Small intestine (tissue), 7 donors: ENCODE measurements at regions not wholly inside any gene's neighbourhood (a gene's known extent, or its start where the extent isn't known, plus 50 kb on each side); places are given as distances from the start of the nearest gene placed in this dataset.
A peak's percentile ranks its signal among the peaks of the same experiment; 100 is the strongest.

Experiments
- DNase-seq, 2 donors: peaks; one replicate each; pipeline versions ENCODE4 v3.0.0 to v3.0.0-alpha.2; 2013
- FAIRE-seq: peaks from 2 replicates; lab custom pipeline; 2012; peaks lifted over from hg19 to GRCh38; lab: Jason Lieb, UNC
- H3K27ac ChIP-seq, 3 donors: one replicate each; pipeline ENCODE4 v1.5.1; 2013; ENCODE audit warnings: low read length in 2 of 3, mild to moderate bottlenecking in 2 of 3, control low read depth in 1 of 3, inconsistent platforms in 1 of 3, low read depth in 1 of 3, moderate library complexity in 1 of 3
- H3K27me3 ChIP-seq, 3 donors: one replicate each; pipeline ENCODE4 v1.6.1; 2013; ENCODE audit warnings: low read length in 3 of 3, inconsistent platforms in 1 of 3; ENCODE audit not compliant: control insufficient read depth in 3 of 3, insufficient read depth in 3 of 3
- H3K36me3 ChIP-seq, 3 donors: one replicate each; pipeline ENCODE4 v1.6.1; 2013; ENCODE audit warnings: low read length in 3 of 3, inconsistent platforms in 1 of 3, low read depth in 1 of 3, mild to moderate bottlenecking in 1 of 3, moderate library complexity in 1 of 3; ENCODE audit not compliant: control insufficient read depth in 3 of 3, insufficient read depth in 2 of 3
- H3K4me1 ChIP-seq, 3 donors: one replicate each; pipeline ENCODE4 v1.6.1; 2013; ENCODE audit warnings: low read length in 2 of 3, inconsistent platforms in 1 of 3, low read depth in 1 of 3, mild to moderate bottlenecking in 1 of 3, moderate library complexity in 1 of 3; ENCODE audit not compliant: control insufficient read depth in 3 of 3, insufficient read depth in 2 of 3
- H3K4me3 ChIP-seq, 3 donors: one replicate each; pipeline ENCODE4 v1.5.1; 2013; ENCODE audit warnings: low read length in 3 of 3, control low read depth in 1 of 3, inconsistent platforms in 1 of 3, low read depth in 1 of 3, mild to moderate bottlenecking in 1 of 3, moderate library complexity in 1 of 3
- H3K9me3 ChIP-seq, 2 donors: one replicate each; pipeline ENCODE4 v1.6.1; 2013; ENCODE audit warnings: low read depth in 1 of 2, low read length in 1 of 2; ENCODE audit not compliant: control insufficient read depth in 2 of 2, insufficient read depth in 1 of 2
- WGBS, 3 donors: extraction: QIAGEN DNeasy Blood & Tissue Kit; methylation state at CpG; one replicate each; pipeline ENCODE4 v1.1.7; 2013; 5-methylcytosine and 5-hydroxymethylcytosine counted together
- donor health status: healthy with polysubstance abuse.
- donor health status: control.
- donor health status: control.
- donor health status: Bipolar disorder and iron deficiency.
- donor health status: healthy.

GRCh38 chr15:70311821-70312220 lies 214.1 kb upstream of the TLE3 start:
- H3K36me3 ChIP-seq = no peaks in the 10 kb centered on the region
- H3K4me3 ChIP-seq = no peak overlapping the region
- no peaks in the 10 kb centered on the region for H3K9me3 ChIP-seq
- FAIRE-seq (no peak), DNase-seq (no peak)
- no peak overlapping the region for H3K27ac ChIP-seq
- WGBS, 3 donors = 42 to 65% (median 47%) methylated on average over 1 of the region's 1 CpG
- peaks cover 0 to 8% (median 0%) of the 10 kb centered on the region in 3 donors for H3K27me3 ChIP-seq
- H3K4me1 ChIP-seq = peaks cover 0 to 5% (median 0%) of the 10 kb centered on the region in 3 donors

GRCh38 chr15:70309716-70310115 lies 212.0 kb upstream of the TLE3 start:
- FAIRE-seq (no peak), DNase-seq (no peak)
- H3K4me1 ChIP-seq = peaks cover 0 to 5% (median 0%) of the 10 kb centered on the region in 3 donors
- no peak overlapping the region for H3K27ac ChIP-seq
- no peaks in the 10 kb centered on the region for H3K36me3 ChIP-seq
- peaks cover 0 to 8% (median 0%) of the 10 kb centered on the region in 3 donors for H3K27me3 ChIP-seq
- no peak overlapping the region for H3K4me3 ChIP-seq
- 44 to 49% (median 47%) methylated on average over 4 of the region's 4 CpGs for WGBS, 3 donors
- H3K9me3 ChIP-seq = peaks cover 0 to 2% of the 10 kb centered on the region in 2 donors

GRCh38 chr15:70308735-70309434 lies 211.2 kb upstream of the TLE3 start:
- DNase-seq = no peak
- H3K4me1 ChIP-seq = peaks cover 0 to 5% (median 0%) of the 10 kb centered on the region in 3 donors
- peaks cover 0 to 8% (median 0%) of the 10 kb centered on the region in 3 donors for H3K27me3 ChIP-seq
- no peak for FAIRE-seq
- no peak overlapping the region for H3K27ac ChIP-seq
- 89 to 94% (median 91%) methylated on average over 9 of the region's 9 CpGs for WGBS, 3 donors
- peaks cover 0 to 7% of the 10 kb centered on the region in 2 donors for H3K9me3 ChIP-seq
- H3K4me3 ChIP-seq = no peak overlapping the region
- no peaks in the 10 kb centered on the region for H3K36me3 ChIP-seq

GRCh38 chr15:70308011-70308734 lies 210.5 kb upstream of the TLE3 start:
- Histone ChIP-seq H3K4me3 (no peak overlapping the region), H3K9me3 (peaks cover 0 to 7% of the 10 kb centered on the region in 2 donors), H3K36me3 (no peaks in the 10 kb centered on the region), H3K27me3 (peaks cover 0 to 8% (median 0%) of the 10 kb centered on the region in 3 donors), H3K27ac (no peak overlapping the region), H3K4me1 (peaks cover 0 to 5% (median 0%) of the 10 kb centered on the region in 3 donors)
- FAIRE-seq (no peak), DNase-seq (peak in 1 of 2 donors; percentile 54)
- WGBS, 3 donors = 11 to 32% (median 14%) methylated on average over 4 of the region's 4 CpGs

GRCh38 chr15:70306582-70306981 lies 208.9 kb upstream of the TLE3 start:
- Histone ChIP-seq H3K9me3 (peaks cover 0 to 7% of the 10 kb centered on the region in 2 donors), H3K27me3 (peaks cover 0 to 8% (median 0%) of the 10 kb centered on the region in 3 donors), H3K4me3 (no peak overlapping the region), H3K36me3 (no peaks in the 10 kb centered on the region), H3K27ac (no peak overlapping the region), H3K4me1 (peaks cover 0 to 5% (median 4%) of the 10 kb centered on the region in 3 donors)
- no peak for DNase-seq
- 94 to 96% (median 95%) methylated on average over 4 of the region's 4 CpGs for WGBS, 3 donors
- FAIRE-seq = no peak

- peaks cover 0 to 9% (median 5%) of the 10 kb centered on the region in 3 donors for H3K4me1 ChIP-seq
- 69 to 83% (median 74%) methylated on average over 6 of the region's 6 CpGs for WGBS, 3 donors
- FAIRE-seq = no peak
These were observed 208.4 kb upstream of the TLE3 start for GRCh38 chr15:70306081-70306480.

GRCh38 chr15:70303981-70304380 lies 206.3 kb upstream of the TLE3 start:
- peaks cover 0 to 7% of the 10 kb centered on the region in 2 donors for H3K9me3 ChIP-seq
- DNase-seq = no peak
- H3K4me1 ChIP-seq = peaks cover 3 to 26% (median 8%) of the 10 kb centered on the region in 3 donors
- no peaks in the 10 kb centered on the region for H3K27me3 ChIP-seq
- FAIRE-seq = no peak
- 97 to 100% (median 98%) methylated on average over 4 of the region's 4 CpGs for WGBS, 3 donors
- H3K36me3 ChIP-seq = no peaks in the 10 kb centered on the region
- H3K27ac ChIP-seq = no peak overlapping the region
- H3K4me3 ChIP-seq = no peak overlapping the region

More at GRCh38 chr15:70306081-70306480, 208.4 kb upstream of the TLE3 start:
- DNase-seq = no peak
- H3K27ac ChIP-seq = no peak overlapping the region
- no peak overlapping the region for H3K4me3 ChIP-seq
- peaks cover 0 to 4% (median 0%) of the 10 kb centered on the region in 3 donors for H3K27me3 ChIP-seq
- H3K9me3 ChIP-seq = peaks cover 0 to 7% of the 10 kb centered on the region in 2 donors
- no peaks in the 10 kb centered on the region for H3K36me3 ChIP-seq

- peaks cover 0 to 7% of the 10 kb centered on the region in 2 donors for H3K9me3 ChIP-seq
- no peak for DNase-seq
- no peak for FAIRE-seq
- no peaks in the 10 kb centered on the region for H3K27me3 ChIP-seq
- H3K27ac ChIP-seq = no peak overlapping the region
- no peaks in the 10 kb centered on the region for H3K36me3 ChIP-seq
- H3K4me3 ChIP-seq = no peak overlapping the region
- H3K4me1 ChIP-seq = peaks cover 3 to 26% (median 6%) of the 10 kb centered on the region in 3 donors
- 93 to 100% (median 96%) methylated on average over 1 of the region's 1 CpG for WGBS, 3 donors
These were observed 204.6 kb upstream of the TLE3 start for GRCh38 chr15:70302360-70302759.
